Left lung (tissue), 4 donors: ENCODE measurements at regions not wholly inside any gene's neighbourhood (a gene's known extent, or its start where the extent isn't known, plus 50 kb on each side); places are given as distances from the start of the nearest gene placed in this dataset.
A peak's percentile ranks its signal among the peaks of the same experiment; 100 is the strongest.

Experiments
- ATAC-seq: fragments of 200-7000 bp; cut with Tn5 transposase; one replicate; pipeline ENCODE4 v1.9.1; 2020; ENCODE audit warnings: moderate library complexity
- DNase-seq, 4 donors: peaks; one replicate each; pipeline ENCODE4 v3.0.0-alpha.2; 2013 to 2020
- H3K27ac ChIP-seq, 2 donors: fragments of 200-600 bp; sonication (generic) in 1 of 2; one replicate each; pipeline versions ENCODE4 v1.5.0 to v1.8.0; 2020 to 2021
- H3K27me3 ChIP-seq, 2 donors: fragments of 200-600 bp; sonication (generic) in 1 of 2; one replicate each; pipeline versions ENCODE4 v1.5.0 to v1.8.0; 2020 to 2021
- H3K36me3 ChIP-seq, 2 donors: fragments of 200-600 bp; sonication (generic) in 1 of 2; one replicate each; pipeline versions ENCODE4 v1.5.0 to v1.8.0; 2020 to 2021
- H3K4me1 ChIP-seq, 2 donors: fragments of 200-600 bp; one replicate each; pipeline ENCODE4 v1.8.0; 2021
- H3K4me3 ChIP-seq, 2 donors: fragments of 200-600 bp; sonication (generic) in 1 of 2; one replicate each; pipeline versions ENCODE4 v1.5.0 to v1.8.0; 2020 to 2021; ENCODE audit warnings: mild to moderate bottlenecking in 1 of 2
- H3K9me3 ChIP-seq, 2 donors: fragments of 200-600 bp; sonication (generic) in 1 of 2; one replicate each; pipeline versions ENCODE4 v1.5.0 to v1.8.0; 2020 to 2021
- CTCF ChIP-seq, 2 donors: fragments of 200-600 bp; sonication (generic) in 1 of 2; IDR thresholded peaks; one replicate each; pipeline versions ENCODE4 v1.5.0 to v1.8.0; 2021; ENCODE audit warnings: antibody characterized with exemption in 2 of 2
- intact Hi-C, 2 donors: fragments of 100-400 bp; cut with DNase I; formaldehyde crosslinking; loops; one replicate each; pipeline versions ENCODE4 v1.11.2 to v1.14.2; 2022
- donor health status: DM: no; HTN: yes; CAD: no.
- donor health status: DM: no; HTN: no; CAD: no.

- Histone ChIP-seq H3K36me3 (no peaks in the 10 kb centered on the region), H3K9me3 (no peaks in the 10 kb centered on the region), H3K27ac (no peak overlapping the region), H3K4me3 (no peak overlapping the region), H3K4me1 (no peaks in the 10 kb centered on the region), H3K27me3 (no peaks in the 10 kb centered on the region)
- DNase-seq (no peak), ATAC-seq (no peak)
- intact Hi-C loops, result no loop called here
- no peak for TF ChIP-seq CTCF (IDR thresholded peaks at IDR 0.05)
Observed at GRCh38 chr5:117800261-117800660, 1188.1 kb downstream of the DTWD2 start.

GRCh38 chr5:117794847-117795246, 1193.5 kb downstream of the DTWD2 start:
- DNase-seq (no peak), ATAC-seq (no peak)
- Histone ChIP-seq H3K9me3 (no peaks in the 10 kb centered on the region), H3K36me3 (no peaks in the 10 kb centered on the region), H3K4me3 (no peak overlapping the region), H3K27ac (no peak overlapping the region), H3K4me1 (no peaks in the 10 kb centered on the region), H3K27me3 (no peaks in the 10 kb centered on the region)
- no peak for TF ChIP-seq CTCF (IDR thresholded peaks at IDR 0.05)
- intact Hi-C loops, result no loop called here

- ATAC-seq (no peak), DNase-seq (no peak)
- H3K4me3 ChIP-seq, result no peak overlapping the region
- no peak overlapping the region for H3K27ac ChIP-seq
- no peak for TF ChIP-seq CTCF (IDR thresholded peaks at IDR 0.05)
- H3K9me3 ChIP-seq, result no peaks in the 10 kb centered on the region
- no peaks in the 10 kb centered on the region for H3K36me3 ChIP-seq
- no peaks in the 10 kb centered on the region for H3K27me3 ChIP-seq
- intact Hi-C loops, result no loop called here
- no peaks in the 10 kb centered on the region for H3K4me1 ChIP-seq
Observed at GRCh38 chr5:117793963-117794362, 1194.4 kb downstream of the DTWD2 start.

- DNase-seq, result no peak
- TF ChIP-seq CTCF (IDR thresholded peaks at IDR 0.05), result no peak
- Histone ChIP-seq H3K9me3 (no peaks in the 10 kb centered on the region), H3K27ac (no peak overlapping the region), H3K4me3 (no peak overlapping the region), H3K36me3 (no peaks in the 10 kb centered on the region), H3K27me3 (no peaks in the 10 kb centered on the region), H3K4me1 (no peaks in the 10 kb centered on the region)
- intact Hi-C loops, result no loop called here
- ATAC-seq, result no peak
Observed at GRCh38 chr5:117792476-117792875, 1195.9 kb downstream of the DTWD2 start.

GRCh38 chr5:117788596-117788995, 1199.8 kb downstream of the DTWD2 start:
- DNase-seq (peak in 1 of 4 donors; percentile 1), ATAC-seq (no peak)
- no peaks in the 10 kb centered on the region for H3K27me3 ChIP-seq

More at GRCh38 chr5:117788596-117788995, 1199.8 kb downstream of the DTWD2 start:
- Histone ChIP-seq H3K4me1 (no peaks in the 10 kb centered on the region), H3K36me3 (no peaks in the 10 kb centered on the region), H3K4me3 (no peak overlapping the region), H3K27ac (no peak overlapping the region), H3K9me3 (no peaks in the 10 kb centered on the region)
- intact Hi-C loops, result no loop called here
- TF ChIP-seq CTCF (IDR thresholded peaks at IDR 0.05), result no peak
